NCI-H82 (cell line): ENCODE measurements at regions not wholly inside any gene's neighbourhood (a gene's known extent, or its start where the extent isn't known, plus 50 kb on each side); places are given as distances from the start of the nearest gene placed in this dataset.

Experiments
- DNase-seq: peaks from one replicate; lab custom pipeline; 2025; lab: John Stamatoyannopoulos, UW

GRCh38 chr6:131383421-131384411 is 189.3 kb upstream of the ARG1 start:
- DNase-seq, result peak; percentile 61

DNA sequence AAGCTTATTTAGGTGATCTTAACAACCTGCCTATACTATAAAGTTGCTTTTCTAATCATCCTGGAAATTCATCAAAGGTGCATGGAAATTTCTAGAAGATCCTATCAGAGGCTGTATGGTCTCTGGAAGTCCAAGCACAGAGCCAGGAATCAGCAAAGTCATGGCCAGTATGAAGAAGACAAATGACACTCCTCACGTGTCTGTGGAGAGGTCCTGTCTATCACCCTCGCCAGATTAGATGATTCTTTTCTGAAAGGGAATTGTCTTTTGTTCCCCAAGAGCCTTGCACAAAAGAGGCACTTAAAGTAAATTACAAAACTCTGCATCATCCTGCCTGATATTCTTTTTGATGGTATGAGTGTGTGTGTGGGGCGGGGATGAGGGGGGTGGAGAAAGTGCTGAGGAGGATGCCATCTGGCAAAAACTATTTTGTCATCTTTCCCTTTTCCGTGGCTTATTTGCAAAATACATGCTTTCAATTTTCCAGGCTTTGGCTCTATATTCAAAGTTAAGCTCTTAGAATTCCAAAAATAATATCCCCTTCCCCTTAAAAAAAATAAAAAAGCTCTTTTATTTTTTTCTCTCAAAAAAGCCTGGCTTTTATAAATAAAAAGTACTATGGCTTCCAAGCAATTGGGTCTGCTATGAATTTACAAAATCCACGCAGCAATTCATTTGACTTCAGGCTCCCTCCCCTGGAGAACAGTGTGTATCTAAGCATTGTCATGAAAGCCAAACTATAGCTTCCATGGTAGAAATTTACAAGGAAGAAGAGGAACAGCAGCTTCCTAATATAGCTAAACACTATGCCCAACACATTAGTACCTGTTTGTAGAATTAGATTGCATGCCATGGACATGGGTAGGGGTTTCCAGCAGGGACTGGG is 185.2 kb upstream of the ARG1 start:
- no peak for DNase-seq

GRCh38 chr6:131390322-131390721 is 182.7 kb upstream of the ARG1 start:
- DNase-seq, result no peak

- no peak for DNase-seq
These were observed 181.9 kb upstream of the ARG1 start for GRCh38 chr6:131391116-131391515.

- no peak for DNase-seq
These were observed 179.6 kb upstream of the ARG1 start for GRCh38 chr6:131393433-131393832.

- no peak for DNase-seq
These were observed 178.1 kb upstream of the ARG1 start for GRCh38 chr6:131394768-131395432.

GRCh38 chr6:131398176-131398575 is 174.8 kb upstream of the ARG1 start:
- no peak for DNase-seq

DNA sequence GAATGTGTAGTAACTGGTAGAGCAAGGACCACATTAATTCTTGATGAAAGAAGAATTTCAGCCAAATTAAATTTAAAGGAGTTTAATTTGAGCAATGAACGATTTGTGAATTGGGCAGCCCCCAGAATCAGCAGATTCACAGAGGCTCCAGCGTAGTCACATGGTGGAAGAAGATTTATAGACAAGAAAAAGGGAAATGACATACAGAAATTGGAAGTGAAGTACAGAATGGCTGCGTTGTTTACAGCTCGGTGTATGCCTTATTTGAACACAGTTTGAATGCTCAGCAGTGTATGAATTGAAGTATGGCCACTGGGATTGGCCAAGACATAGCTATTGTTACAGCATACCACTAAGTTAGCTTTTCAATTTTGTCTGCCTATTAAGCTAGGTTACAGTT is 173.6 kb upstream of the ARG1 start:
- DNase-seq, result no peak

DNA sequence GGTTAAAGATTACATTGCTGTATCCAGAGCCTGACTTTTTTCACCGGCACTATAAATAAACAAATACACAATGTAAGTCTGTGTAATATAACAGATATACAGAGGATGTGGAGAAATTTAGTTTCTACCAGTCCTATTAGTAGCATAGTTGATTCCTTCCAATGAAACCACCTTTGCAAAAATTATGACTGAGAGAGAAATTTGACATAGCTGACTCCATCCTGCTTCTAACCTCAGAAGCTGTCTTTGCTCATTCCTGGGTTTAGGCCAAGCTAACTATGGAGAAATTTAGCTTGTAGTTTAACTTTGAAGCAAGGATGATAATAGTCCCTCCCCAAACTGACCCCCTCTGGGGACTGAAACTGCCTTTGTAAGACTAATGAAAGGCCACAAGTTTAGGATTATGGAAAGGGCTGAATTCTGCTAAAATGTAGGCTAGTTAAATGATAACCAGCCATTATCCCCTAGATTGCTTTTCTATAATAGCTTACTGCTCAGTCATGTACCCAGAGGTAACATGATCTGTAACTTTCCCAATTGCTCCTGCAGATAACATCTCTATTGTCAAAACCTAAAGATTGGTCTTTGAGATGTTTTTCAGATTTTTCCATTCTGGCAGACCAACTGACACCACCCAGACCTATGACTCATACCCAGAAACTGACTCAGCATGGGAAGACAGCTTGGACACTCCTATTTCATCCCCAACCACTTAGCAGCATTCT is 172.8 kb upstream of the ARG1 start:
- DNase-seq, result no peak

DNA sequence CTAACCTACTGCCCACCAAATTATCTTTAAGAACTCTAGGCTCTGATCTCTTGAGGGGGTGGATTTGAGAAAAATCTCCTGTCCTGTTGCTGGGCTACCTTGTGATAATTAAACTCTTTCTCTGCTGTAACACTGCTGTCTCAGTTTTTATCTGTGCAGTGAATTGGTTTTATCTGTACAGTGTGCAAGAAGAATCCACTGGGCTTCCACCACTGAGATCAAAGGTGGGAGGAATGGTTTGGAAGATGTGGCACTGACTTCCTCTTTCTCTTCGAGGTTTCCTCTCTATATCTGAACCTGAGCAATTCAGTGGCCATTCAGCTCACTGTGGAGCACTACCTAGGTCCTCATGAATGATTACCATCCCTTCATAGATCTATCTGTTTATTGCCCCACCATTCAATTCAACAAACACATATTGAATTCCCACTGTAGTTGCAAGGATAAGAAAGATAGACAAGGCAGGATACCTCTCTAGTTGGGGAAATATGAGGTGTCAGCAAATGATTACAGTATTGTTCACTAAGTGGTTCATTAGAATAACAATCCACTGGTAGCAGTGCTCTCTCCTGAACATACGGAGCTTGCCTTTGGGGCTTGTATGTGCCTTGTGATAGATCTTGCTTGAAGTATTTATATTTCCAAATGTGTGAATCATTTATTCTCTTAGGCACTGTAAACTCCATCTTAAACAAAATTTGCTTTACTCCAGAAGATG is 172.1 kb upstream of the ARG1 start:
- DNase-seq, result no peak

GRCh38 chr6:131408811-131409210 is 164.2 kb upstream of the ARG1 start:
- DNase-seq, result no peak

DNA sequence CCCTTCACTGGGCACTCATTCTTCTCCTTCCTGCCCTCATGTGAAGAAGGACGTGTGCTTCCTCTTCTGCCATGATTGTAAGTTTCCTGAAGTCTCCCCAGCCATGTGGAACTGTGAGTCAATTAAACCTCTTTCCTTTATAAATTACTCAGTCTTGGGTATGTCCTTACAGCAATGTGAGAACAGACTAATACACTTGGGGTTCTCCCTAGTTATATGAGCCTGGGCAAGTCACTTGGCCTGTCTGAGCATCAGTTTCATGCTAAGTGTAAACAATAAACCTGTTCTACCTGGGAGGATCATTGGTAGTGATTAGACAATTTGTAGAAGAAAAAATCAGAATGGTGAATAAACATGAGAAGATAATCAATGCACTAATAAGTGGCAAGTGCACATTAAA is 162.2 kb upstream of the ARG1 start:
- DNase-seq, result no peak

DNA sequence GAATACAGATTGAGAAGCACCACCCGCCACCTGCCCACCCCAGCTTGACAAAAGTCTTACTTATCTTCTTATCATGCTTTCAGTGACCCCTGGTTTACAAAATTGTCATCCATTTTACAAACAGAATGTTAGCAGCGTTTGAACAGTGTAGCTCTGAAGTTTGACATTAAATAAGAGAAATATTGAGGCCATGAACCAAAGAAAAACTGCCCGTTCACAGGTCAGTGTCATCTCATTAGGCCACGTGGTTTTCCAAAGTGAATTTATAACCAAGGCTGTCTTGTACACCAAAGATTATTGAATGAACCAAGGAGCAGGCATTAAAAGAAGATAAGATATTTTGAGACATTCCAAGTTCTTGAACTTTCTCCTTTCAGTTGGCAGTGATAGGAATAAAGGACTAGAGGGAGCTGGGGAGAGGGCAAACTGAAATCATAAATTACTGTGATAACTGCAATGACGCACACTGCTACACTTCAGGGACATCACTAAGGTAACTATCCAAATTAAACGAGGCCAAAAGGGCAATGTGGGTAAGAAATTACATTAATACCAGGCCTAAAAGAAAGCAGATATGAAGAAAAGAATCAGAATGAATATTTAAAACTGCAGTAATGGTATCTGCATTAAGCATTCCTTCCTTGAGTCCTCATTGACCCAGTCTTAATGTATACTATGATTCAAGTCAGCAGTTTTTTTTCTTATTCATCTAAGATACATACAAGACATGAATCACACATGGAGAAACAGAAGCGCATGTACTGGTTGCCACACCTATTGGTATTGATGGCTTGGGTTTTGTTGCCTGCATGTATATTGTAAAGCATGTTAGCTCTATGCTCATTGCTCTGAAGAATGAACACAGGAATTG is 159.8 kb upstream of the ARG1 start:
- no peak for DNase-seq

DNA sequence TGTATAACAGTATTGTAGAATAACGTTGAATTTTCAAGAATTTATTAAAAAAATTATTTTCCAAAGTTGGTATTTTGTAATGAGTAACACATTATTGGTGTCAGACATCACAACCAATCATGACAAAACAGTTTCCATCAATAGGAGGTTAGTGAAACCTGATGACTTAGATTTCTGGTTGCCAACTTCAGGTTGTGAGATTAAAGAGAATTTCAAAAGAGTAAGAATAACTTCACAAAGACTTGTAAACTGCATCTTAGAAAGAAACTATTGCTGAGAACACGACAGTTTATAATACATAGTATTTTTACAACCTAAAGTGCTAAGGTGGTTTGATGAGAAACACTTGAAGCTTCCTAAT is 159.2 kb upstream of the ARG1 start:
- DNase-seq, result no peak

DNA sequence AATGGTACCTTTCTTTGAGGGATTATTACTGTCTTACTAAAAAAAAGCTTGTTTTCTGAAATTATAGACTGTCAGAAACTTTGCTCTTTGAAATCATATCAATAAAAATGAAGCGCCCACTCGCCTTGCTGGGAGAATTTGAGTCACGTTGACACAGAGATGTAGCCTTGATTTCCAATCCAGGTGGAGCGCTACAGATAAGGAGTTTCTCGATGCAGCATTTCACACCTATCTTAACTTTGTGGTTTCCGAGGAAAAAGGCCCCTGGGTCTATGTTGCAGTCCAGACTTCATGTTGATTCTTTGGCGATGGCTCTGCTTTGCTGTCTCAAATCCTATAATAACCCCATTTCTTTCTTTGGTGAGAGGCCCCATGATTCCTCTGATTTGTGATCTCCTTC is 158.1 kb upstream of the ARG1 start:
- DNase-seq, result no peak

DNA sequence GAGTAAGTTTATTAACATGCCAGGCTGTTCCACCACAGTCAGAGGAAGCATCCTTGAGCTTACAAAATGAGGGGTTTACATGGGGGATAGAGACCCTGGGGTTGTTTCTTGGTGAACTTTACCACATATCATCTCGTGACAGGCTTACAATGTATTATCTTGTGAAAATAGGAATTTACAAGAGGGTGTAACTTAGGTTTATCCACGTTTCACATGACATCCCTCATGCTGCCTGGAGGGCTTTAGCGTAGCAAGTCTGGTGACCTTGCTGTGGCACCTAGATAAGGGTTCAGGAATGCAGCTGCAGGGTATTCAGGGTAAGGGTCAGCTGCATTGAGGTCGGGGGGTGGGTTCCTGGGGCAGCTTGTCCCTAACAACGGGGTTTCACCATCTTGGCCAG is 154.6 kb upstream of the ARG1 start:
- DNase-seq, result no peak

GRCh38 chr6:131419702-131420101 is 153.3 kb upstream of the ARG1 start:
- peak; percentile 35 for DNase-seq

GRCh38 chr6:131424016-131424415 is 149.0 kb upstream of the ARG1 start:
- no peak for DNase-seq

DNA sequence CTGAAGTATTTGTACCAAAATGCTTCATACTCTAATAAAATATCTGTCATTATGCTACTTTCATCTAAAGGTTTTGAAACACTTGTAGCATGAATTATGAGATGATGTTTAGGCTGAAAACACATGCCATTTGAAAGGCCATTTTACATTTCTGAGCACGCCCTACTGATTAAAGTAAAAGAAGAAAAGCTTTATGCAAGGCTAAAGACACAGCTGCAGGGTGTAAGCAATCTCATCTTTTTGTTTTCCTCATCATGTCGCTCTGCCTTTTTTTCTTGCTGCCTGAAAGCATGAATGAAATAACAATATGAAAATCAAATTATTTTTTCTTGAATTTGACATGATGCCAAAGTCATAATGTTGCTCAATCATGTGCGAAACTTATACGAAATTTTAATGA is 148.6 kb upstream of the ARG1 start:
- no peak for DNase-seq

GRCh38 chr6:131427434-131428058 is 145.5 kb upstream of the ARG1 start:
- DNase-seq, result no peak
